Natural killer cell (primary cell): ENCODE measurements at regions not wholly inside any gene's neighbourhood (a gene's known extent, or its start where the extent isn't known, plus 50 kb on each side); places are given as distances from the start of the nearest gene placed in this dataset.

Source experiments
- ATAC-seq, 3 donors: fragments of 150-1000 bp in 2 of 3; fragments of 200-7000 bp in 1 of 3; cut with Tn5 transposase; 1 replicate in 1 of 3; 2 replicates in 2 of 3; pipeline ENCODE4 v1.10.0; 2021; ENCODE audit warnings: mild to moderate bottlenecking in 2 of 3, moderate library complexity in 2 of 3
- DNase-seq, 2 donors: peaks; one replicate each; pipeline versions ENCODE4 v3.0.0 to v3.0.0-alpha.2; 2013 to 2021; ENCODE audit warnings: mixed read lengths in 1 of 2
- H3K27ac ChIP-seq: one replicate; pipeline ENCODE4 v1.5.1; 2013; ENCODE audit warnings: mild to moderate bottlenecking, low read length
- H3K27me3 ChIP-seq: one replicate; pipeline ENCODE4 v1.6.1; 2013; ENCODE audit warnings: low read length; ENCODE audit not compliant: control insufficient read depth, insufficient read depth
- H3K36me3 ChIP-seq: one replicate; pipeline ENCODE4 v1.6.1; 2013; ENCODE audit warnings: low read length; ENCODE audit not compliant: control insufficient read depth, insufficient read depth
- H3K4me1 ChIP-seq: one replicate; pipeline ENCODE4 v1.6.1; 2013; ENCODE audit warnings: low read length; ENCODE audit not compliant: control insufficient read depth, insufficient read depth
- H3K4me3 ChIP-seq: one replicate; pipeline ENCODE4 v1.5.1; 2013; ENCODE audit warnings: low read length
- H3K9me3 ChIP-seq: one replicate; pipeline ENCODE4 v1.6.1; 2013; ENCODE audit warnings: low read length; ENCODE audit not compliant: control insufficient read depth, insufficient read depth
- H3K27ac Mint-ChIP-seq, 2 donors: one replicate each; pipeline ENCODE4 v1.8.0; 2022; ENCODE audit warnings: mild to moderate bottlenecking in 2 of 2, mixed read lengths in 2 of 2, moderate library complexity in 1 of 2
- H3K27me3 Mint-ChIP-seq, 2 donors: one replicate each; pipeline ENCODE4 v1.8.0; 2022; ENCODE audit warnings: low read depth in 2 of 2, mixed read lengths in 2 of 2
- H3K36me3 Mint-ChIP-seq: one replicate; pipeline ENCODE4 v1.8.0; 2022; ENCODE audit warnings: mixed read lengths
- H3K4me1 Mint-ChIP-seq, 2 donors: one replicate each; pipeline ENCODE4 v1.8.0; 2022; ENCODE audit warnings: mixed read lengths in 2 of 2
- H3K4me3 Mint-ChIP-seq: one replicate; pipeline ENCODE4 v1.8.0; 2022; ENCODE audit warnings: mild to moderate bottlenecking, moderate library complexity, mixed read lengths
- H3K9me3 Mint-ChIP-seq, 2 donors: one replicate each; pipeline ENCODE4 v1.8.0; 2022; ENCODE audit warnings: mixed read lengths in 2 of 2
- CTCF ChIP-seq: fragments of 200-600 bp; IDR thresholded peaks from one replicate; pipeline ENCODE4 v1.8.0; 2022; ENCODE audit warnings: antibody characterized with exemption
- WGBS: methylation state at CpG from one replicate; pipeline ENCODE4 v1.1.7; 2013; ENCODE audit warnings: missing lambda C conversion rate; ENCODE audit not compliant: insufficient coverage; 5-methylcytosine and 5-hydroxymethylcytosine counted together
- intact Hi-C: fragments of 100-400 bp; cut with micrococcal nuclease; formaldehyde crosslinking; loops from one replicate; pipeline ENCODE4 v1.14.2; 2022

DNA sequence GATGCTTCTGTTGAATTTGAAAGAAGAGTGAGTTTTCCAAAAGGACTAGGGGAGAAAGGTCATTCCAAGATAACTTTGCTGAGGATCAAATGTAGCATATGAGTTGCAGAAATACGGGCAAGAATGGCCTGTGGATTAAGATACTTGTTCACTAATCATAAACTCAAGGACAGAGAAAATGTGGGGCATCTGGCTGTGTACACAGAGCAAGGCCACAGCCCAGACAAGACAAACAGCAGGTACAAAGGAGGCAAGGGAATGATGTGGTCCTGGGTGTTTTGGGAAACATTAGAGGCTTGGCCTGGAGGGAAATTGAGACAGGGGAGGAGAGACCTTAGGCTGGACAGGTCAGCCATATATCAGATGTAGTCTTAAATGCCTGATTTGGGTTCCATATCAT, 254.8 kb downstream of the TTC32 start:
- TF ChIP-seq CTCF, result no peak
- Mint-ChIP-seq H3K4me3 (no peak overlapping the region), H3K4me1 (no peaks in the 10 kb centered on the region), H3K9me3 (no peaks in the 10 kb centered on the region), H3K27ac (no peak overlapping the region), H3K27me3 (peaks cover 0 to 3% of the 10 kb centered on the region in 2 donors), H3K36me3 (no peaks in the 10 kb centered on the region)
- 63% methylated on average over 1 of the region's 1 CpG for WGBS
- ATAC-seq, result no peak
- Histone ChIP-seq H3K4me1 (no peaks in the 10 kb centered on the region), H3K27me3 (no peaks in the 10 kb centered on the region), H3K9me3 (no peaks in the 10 kb centered on the region), H3K36me3 (no peaks in the 10 kb centered on the region), H3K27ac (no peak overlapping the region), H3K4me3 (no peak overlapping the region)
- DNase-seq, result no peak
- intact Hi-C loops, result no loop called here

GRCh38 chr2:19644763-19645162, 257.0 kb downstream of the TTC32 start:
- H3K4me1 ChIP-seq, result no peaks in the 10 kb centered on the region
- Mint-ChIP-seq H3K36me3 (no peaks in the 10 kb centered on the region), H3K4me3 (no peak overlapping the region), H3K9me3 (no peaks in the 10 kb centered on the region), H3K27ac (no peak overlapping the region), H3K4me1 (no peaks in the 10 kb centered on the region), H3K27me3 (peaks cover 0 to 3% of the 10 kb centered on the region in 2 donors)
- no peak for TF ChIP-seq CTCF
- intact Hi-C loops, result no loop called here
- H3K27ac ChIP-seq, result no peak overlapping the region
- H3K4me3 ChIP-seq, result no peak overlapping the region
- no peaks in the 10 kb centered on the region for H3K9me3 ChIP-seq
- WGBS, result 87% methylated on average over 3 of the region's 3 CpGs
- H3K36me3 ChIP-seq, result no peaks in the 10 kb centered on the region
- ATAC-seq (no peak), DNase-seq (no peak)
- no peaks in the 10 kb centered on the region for H3K27me3 ChIP-seq

GRCh38 chr2:19643117-19643518, 258.7 kb downstream of the TTC32 start:
- intact Hi-C loops, result no loop called here
- no peaks in the 10 kb centered on the region for H3K27me3 Mint-ChIP-seq
- Histone ChIP-seq H3K27ac (no peak overlapping the region), H3K4me3 (no peak overlapping the region), H3K36me3 (no peaks in the 10 kb centered on the region), H3K27me3 (no peaks in the 10 kb centered on the region), H3K4me1 (no peaks in the 10 kb centered on the region), H3K9me3 (no peaks in the 10 kb centered on the region)
- TF ChIP-seq CTCF, result no peak
- WGBS, result 75% methylated on average over 2 of the region's 3 CpGs
- no peaks in the 10 kb centered on the region for H3K36me3 Mint-ChIP-seq
- ATAC-seq (no peak), DNase-seq (no peak)
- H3K9me3 Mint-ChIP-seq, result no peaks in the 10 kb centered on the region
- H3K27ac Mint-ChIP-seq, result no peak overlapping the region
- no peaks in the 10 kb centered on the region for H3K4me1 Mint-ChIP-seq
- H3K4me3 Mint-ChIP-seq, result no peak overlapping the region

DNA sequence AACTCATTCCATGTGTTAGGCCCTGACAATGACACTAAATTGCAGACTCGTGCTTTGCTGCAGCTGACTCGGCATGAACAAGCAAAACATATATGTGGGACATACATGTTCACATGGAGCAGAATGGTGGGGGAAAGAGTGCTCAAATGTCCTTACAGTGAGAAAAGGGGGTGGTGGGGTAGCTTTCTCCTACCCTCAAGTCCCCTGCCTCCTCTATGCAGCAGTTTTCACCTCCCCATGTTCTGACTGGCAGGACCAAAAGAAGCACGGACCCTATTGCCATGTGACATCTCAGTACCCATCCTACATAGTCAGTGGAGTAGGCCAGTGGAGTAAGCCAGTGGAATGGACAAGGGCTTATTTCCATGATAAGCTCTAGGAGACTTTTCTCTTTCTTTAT, 259.3 kb downstream of the TTC32 start:
- Mint-ChIP-seq H3K4me3 (no peak overlapping the region), H3K27me3 (no peaks in the 10 kb centered on the region), H3K36me3 (no peaks in the 10 kb centered on the region), H3K4me1 (no peaks in the 10 kb centered on the region), H3K9me3 (no peaks in the 10 kb centered on the region), H3K27ac (no peak overlapping the region)
- no peaks in the 10 kb centered on the region for H3K27me3 ChIP-seq
- H3K4me3 ChIP-seq, result no peak overlapping the region
- no peaks in the 10 kb centered on the region for H3K36me3 ChIP-seq
- no peaks in the 10 kb centered on the region for H3K4me1 ChIP-seq
- no peak for TF ChIP-seq CTCF
- H3K9me3 ChIP-seq, result no peaks in the 10 kb centered on the region
- WGBS, result 73% methylated on average over 2 of the region's 3 CpGs
- ATAC-seq (no peak), DNase-seq (no peak)
- no peak overlapping the region for H3K27ac ChIP-seq
- intact Hi-C loops, result no loop called here
